WERI-Rb-1 (cell line): ENCODE measurements at regions not wholly inside any gene's neighbourhood (a gene's known extent, or its start where the extent isn't known, plus 50 kb on each side); places are given as distances from the start of the nearest gene placed in this dataset.

ENCODE experiments used
- DNase-seq: peaks from one replicate; pipeline ENCODE4 v3.0.0-alpha.2; 2020
- H3K27ac ChIP-seq: fragments of 250-450 bp; sonication (Bioruptor Pico); 2 replicates; pipeline ENCODE4 v1.5.1; 2020; ENCODE audit warnings: mild to moderate bottlenecking, moderate library complexity
- H3K27me3 ChIP-seq: fragments of 250-450 bp; sonication (Bioruptor Pico); 2 replicates; pipeline ENCODE4 v1.5.1; 2021; ENCODE audit warnings: mild to moderate bottlenecking, low read depth, moderate library complexity; ENCODE audit not compliant: insufficient read depth, severe bottlenecking
- H3K36me3 ChIP-seq: fragments of 250-450 bp; sonication (Bioruptor Pico); 2 replicates; pipeline ENCODE4 v1.5.1; 2020; ENCODE audit warnings: mild to moderate bottlenecking, moderate library complexity
- H3K4me3 ChIP-seq: 2 replicates; pipeline ENCODE4 v1.5.1; 2011; ENCODE audit warnings: low read depth, mild to moderate bottlenecking, control low read depth, low read length
- H3K9me3 ChIP-seq: fragments of 250-450 bp; sonication (Bioruptor Pico); 2 replicates; pipeline ENCODE4 v1.5.1; 2021; ENCODE audit warnings: mild to moderate bottlenecking, moderate library complexity; ENCODE audit not compliant: severe bottlenecking
- CTCF ChIP-seq: IDR thresholded peaks from 2 replicates; pipeline ENCODE4 v1.5.1; 2011; ENCODE audit warnings: low read depth, mild to moderate bottlenecking, control low read depth, inconsistent platforms, low read length

DNA sequence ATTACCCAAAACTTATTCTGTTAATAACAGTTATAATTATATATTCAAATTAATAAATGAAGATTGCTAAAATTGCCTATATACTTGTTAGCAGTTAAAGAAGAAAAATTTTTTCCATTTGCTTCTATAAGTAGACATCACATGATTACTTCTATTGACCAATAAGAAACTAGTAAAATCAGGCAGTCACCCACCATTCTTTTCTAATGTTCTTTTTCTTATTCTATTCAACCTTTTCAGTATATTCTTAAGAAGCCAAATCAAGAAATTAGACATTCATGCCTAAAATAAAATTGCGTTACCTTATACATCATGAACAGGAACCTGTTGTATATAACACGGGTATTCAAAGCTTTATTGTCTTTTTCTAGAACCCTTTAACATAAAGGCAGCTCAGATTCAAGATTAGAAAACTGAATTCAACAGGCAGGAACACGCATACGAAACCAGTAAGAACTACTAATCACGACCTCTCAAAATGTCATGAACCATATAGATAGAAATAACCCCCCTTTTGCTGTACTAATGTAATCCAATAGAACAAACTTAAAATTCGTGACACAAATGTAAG, 568.1 kb upstream of the DIPK2B start:
- H3K27ac ChIP-seq: no peak overlapping the region
- H3K9me3 ChIP-seq: no peaks in the 10 kb centered on the region
- H3K4me3 ChIP-seq: no peak overlapping the region
- TF ChIP-seq CTCF: no peak
- no peaks in the 10 kb centered on the region for H3K36me3 ChIP-seq
- H3K27me3 ChIP-seq: peaks cover 10% of the 10 kb centered on the region
- no peak for DNase-seq

GRCh38 chrX:45766981-45767501, 566.4 kb upstream of the DIPK2B start:
- TF ChIP-seq CTCF: no peak
- no peak for DNase-seq
- Histone ChIP-seq H3K4me3 (no peak overlapping the region), H3K36me3 (no peaks in the 10 kb centered on the region), H3K27me3 (peaks cover 12% of the 10 kb centered on the region), H3K9me3 (no peaks in the 10 kb centered on the region), H3K27ac (no peak overlapping the region)

- Histone ChIP-seq H3K4me3 (no peak overlapping the region), H3K27me3 (peaks cover 12% of the 10 kb centered on the region), H3K9me3 (no peaks in the 10 kb centered on the region), H3K36me3 (no peaks in the 10 kb centered on the region), H3K27ac (no peak overlapping the region)
- DNase-seq: no peak
- no peak for TF ChIP-seq CTCF
Measured at GRCh38 chrX:45765767-45766166, 565.1 kb upstream of the DIPK2B start.

GRCh38 chrX:45765281-45765680, 564.6 kb upstream of the DIPK2B start:
- Histone ChIP-seq H3K9me3 (no peaks in the 10 kb centered on the region), H3K27ac (no peak overlapping the region), H3K27me3 (peaks cover 12% of the 10 kb centered on the region), H3K36me3 (no peaks in the 10 kb centered on the region), H3K4me3 (no peak overlapping the region)
- no peak for TF ChIP-seq CTCF
- no peak for DNase-seq

DNA sequence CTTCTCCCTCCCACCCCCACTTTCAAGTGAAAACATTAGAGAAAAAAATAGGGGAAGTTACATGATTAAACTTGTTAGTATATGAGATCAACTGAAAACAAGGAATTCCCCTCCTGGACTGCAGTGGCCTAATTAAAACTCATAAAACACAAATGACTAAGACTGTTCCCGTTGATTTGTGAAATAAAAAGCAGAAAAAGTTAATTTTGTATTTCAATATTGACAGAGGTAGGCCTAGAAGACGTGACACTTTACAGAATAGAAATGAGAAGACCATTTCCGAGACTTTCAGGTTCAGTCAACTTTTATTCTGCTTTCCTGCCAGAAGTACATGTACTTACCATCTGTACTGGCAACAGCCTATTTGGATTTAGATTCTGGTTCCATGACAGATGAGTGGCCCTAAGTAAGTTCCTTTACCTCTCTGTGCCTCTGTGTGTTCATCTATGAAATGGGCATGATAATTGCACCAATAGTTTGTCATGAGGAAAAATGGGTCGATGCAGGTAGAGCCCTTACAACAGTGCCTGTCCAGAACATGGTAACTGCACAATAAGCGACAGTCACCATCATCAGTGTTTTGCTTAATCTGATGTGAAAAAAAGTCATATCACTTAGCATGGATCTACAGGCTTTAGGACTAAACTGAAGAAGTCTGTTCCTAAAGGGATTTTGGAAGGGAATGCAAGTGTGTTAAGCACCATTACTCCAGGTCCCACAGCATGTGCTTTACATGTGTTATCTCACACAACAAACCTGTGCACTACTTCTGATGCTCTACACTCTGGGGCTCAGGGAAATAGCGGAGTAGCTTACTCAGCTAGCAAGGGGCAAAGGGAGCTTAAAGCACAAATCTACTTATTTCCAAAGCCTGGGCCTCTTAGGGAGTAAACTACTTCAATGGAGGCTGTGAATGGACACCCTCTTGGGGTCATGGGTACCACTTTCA, 562.3 kb upstream of the DIPK2B start:
- Histone ChIP-seq H3K4me3 (no peak overlapping the region), H3K27me3 (peaks cover 7% of the 10 kb centered on the region), H3K9me3 (no peaks in the 10 kb centered on the region), H3K36me3 (no peaks in the 10 kb centered on the region), H3K27ac (no peak overlapping the region)
- TF ChIP-seq CTCF: no peak
- no peak for DNase-seq
